ENCODE measurements at regions not wholly inside any gene's neighbourhood (a gene's known extent, or its start where the extent isn't known, plus 50 kb on each side); places are given as distances from the start of the nearest gene placed in this dataset.

GRCh38 chr2:57877811-57878170 is 168.8 kb upstream of the VRK2 start:
- DNase-seq (ENCODE audit: low read depth) = no peak

- no peak for DNase-seq (ENCODE audit: low read depth)
These were observed 168.3 kb upstream of the VRK2 start for GRCh38 chr2:57878171-57878865.

DNA sequence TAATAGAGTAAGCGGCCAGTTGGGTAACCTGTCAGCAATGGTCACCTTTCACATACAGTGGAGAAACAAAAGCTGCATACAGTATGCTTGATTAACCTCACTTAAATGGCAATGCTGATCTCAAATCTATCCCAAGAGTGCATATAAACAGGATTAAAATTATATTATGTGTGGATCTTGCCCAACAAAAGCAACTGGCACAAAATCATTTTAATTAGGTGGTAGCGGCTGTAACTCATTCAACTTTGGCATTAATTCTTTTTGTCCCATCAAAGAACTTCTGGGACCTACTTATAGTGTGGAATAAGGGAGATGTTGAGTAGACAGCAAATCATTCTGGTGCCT is 167.8 kb upstream of the VRK2 start:
- DNase-seq (ENCODE audit: low read depth) = no peak

- DNase-seq (ENCODE audit: low read depth) = peak; percentile 18
These were observed 166.2 kb upstream of the VRK2 start for GRCh38 chr2:57880446-57880845.

DNA sequence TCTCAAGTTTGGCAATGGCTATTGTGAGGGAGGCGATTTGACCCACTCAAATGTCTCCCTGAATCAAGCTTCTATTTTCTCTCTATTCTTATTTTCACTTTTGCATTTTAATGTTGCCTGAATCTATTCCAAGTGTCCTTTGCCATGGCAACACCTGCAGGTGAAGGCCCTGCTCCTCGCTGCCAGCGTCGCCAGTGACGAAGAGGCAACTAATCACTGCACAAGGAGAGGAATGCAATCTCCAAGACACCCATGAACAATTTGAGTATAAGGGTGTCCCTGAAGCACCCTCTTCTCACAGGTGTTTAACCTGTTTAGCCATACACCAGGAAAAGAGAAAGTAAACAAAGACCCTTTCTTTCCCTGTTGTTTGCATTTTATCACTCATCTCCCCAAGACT is 165.6 kb upstream of the VRK2 start:
- DNase-seq (ENCODE audit: low read depth) = no peak

DNA sequence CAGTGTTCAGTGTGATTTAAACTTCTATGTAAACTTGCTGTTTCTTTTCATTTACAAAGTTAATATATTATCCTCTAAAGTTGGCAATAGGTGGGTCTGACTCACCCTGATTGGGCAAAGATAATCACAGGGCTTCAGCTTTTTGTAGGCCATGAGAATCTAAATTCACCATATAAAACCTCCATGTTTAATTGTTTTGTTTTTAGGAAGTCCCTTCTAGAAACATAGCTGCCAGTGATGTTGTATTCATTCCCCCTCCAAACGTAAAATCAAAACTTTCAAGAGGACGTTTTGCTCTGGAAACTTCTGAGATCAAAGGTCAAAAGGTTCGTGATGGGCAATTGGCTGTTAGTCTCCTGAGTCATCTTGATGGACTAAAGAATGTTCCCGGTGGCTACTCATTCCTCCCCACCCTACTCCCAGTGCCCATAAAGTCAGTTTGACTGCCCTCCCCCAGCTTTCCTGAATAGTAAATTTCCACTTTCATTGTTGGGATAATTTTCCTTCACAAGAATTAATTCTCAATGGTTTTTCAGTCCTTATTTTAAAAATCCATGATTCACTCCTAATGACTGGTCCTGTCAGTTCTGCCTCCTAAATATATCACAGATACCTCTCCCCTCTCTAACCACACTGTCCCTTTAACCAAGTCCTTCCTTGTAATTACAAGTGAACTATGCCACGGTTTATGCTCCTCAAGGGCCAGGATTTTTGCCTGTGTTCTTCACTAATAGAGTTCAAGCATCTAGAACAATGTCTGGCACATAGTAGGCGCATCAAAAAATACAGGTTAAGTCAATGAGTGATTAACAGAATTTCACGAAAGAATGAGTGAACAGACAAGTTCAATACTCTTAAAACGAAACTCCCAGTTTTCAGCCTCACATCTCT is 164.4 kb upstream of the VRK2 start:
- DNase-seq (ENCODE audit: low read depth) = peak; percentile 94

GRCh38 chr2:57882895-57883515 is 163.6 kb upstream of the VRK2 start:
- DNase-seq (ENCODE audit: low read depth) = peak; percentile 44

DNA sequence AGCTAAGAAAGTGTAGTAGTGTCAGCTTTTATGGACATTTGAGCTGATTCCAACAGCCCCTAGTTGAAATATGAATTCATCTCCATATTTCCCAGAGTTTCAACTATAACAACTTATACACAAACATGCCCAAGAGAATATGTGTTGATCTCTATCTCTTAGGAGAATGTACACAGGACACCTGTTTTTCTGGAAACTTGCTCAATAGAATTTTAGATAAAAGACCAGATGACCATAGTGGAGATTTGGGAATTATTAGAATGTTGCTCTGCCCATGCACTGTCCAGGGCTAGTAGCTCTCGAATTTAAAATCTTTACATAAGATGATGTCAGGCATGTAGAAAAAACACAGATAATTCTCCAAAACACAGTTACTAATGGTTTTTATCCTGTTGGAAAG is 162.3 kb upstream of the VRK2 start:
- no peak for DNase-seq (ENCODE audit: low read depth)

GRCh38 chr2:57885742-57886141 is 160.9 kb upstream of the VRK2 start:
- DNase-seq (ENCODE audit: low read depth) = no peak

DNA sequence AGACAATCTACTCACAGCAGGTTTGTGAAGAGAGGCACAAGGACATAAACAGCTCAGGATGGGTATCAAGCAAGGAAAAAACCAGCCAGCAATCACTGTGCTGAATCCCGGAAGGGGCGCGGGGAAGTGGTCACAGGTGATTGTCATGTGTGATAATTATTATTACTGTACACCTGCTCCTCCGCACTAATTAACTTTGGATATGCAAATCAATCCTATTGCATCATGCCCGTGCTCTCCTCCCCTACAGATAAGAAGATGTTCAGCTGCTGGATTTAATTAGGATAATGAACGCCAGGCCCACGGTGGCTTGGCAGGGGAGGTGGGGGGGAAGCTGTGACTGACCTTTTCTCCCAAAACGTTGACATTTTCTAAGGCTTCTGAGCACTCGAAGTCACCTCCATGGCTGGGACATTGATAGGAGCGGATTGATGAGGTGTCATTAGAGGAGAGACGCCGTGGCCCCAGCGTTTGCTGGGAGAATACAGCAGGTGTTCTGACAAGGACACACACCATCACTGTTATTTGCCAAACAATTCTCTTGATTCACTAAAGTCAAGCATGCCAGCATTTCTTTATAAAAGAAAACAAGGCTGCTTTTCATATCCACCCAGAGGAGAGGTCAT is 160.3 kb upstream of the VRK2 start:
- no peak for DNase-seq (ENCODE audit: low read depth)

GRCh38 chr2:57888463-57888862 is 158.1 kb upstream of the VRK2 start:
- DNase-seq (ENCODE audit: low read depth) = no peak

DNA sequence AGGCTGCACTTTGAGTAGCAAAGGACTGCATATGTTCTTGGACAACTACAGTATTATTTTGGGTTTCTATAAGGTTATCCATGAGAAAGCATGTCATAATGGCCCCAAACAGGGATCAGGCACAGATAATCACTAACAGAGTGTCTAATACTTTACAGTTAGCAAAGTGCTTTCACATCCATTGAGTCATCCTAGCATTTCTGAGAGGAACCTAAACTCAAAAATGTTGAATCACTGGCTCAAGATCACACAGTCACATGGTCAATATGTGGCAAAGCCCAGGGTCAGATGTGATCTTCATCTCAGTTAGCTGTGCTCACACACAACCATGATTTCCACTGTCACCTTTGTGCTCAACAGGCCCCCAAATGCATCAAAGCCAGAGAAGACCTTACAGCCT is 156.1 kb upstream of the VRK2 start:
- peak; percentile 68 for DNase-seq (ENCODE audit: low read depth)

DNA sequence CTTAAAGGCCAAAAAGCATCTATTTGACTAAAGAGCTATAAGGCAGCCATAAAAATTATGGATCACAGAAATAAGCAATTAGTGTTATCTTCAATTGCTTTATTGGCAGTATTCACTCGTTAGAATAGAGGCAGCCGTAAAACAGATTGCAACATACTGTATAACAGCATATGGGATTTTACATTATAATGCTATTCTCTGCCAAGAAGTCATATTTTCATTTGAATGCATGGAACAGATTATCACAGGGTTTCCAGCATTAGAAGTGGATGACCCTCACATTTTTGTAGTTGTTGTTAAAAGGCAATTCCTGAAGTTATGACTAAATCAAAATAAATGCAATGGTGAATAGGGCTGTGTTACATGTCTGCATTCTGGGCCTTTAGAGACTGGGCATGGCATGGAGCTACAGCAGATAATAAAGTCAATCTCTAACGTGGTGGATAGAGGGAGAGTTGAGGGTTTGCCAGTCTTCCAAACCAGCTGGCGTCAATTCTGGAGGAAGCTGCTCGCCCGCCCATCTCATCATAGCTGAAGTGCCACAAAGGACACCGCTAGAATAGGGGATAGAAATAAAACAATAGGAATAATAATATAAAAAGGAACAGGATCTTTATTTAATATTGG is 155.4 kb upstream of the VRK2 start:
- no peak for DNase-seq (ENCODE audit: low read depth)

DNA sequence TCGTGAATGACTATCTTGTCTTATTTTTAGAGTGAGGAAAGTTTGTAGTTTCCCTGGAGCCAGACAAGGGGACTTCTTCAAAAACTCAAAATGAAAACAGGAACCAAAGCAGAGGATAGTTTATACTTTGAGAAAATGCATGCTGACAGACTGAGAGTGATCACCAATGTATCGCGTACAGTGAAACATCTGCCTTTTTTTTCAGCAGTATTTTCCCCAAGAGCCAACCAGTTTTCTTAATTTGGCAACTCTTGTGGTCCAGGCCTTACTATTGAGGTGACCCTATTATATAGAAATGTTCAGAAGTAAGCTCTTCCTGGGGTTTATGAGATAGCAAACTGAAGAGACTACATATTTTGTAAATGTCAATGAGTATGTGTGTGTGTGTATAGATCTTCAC is 153.7 kb upstream of the VRK2 start:
- DNase-seq (ENCODE audit: low read depth) = no peak

- no peak for DNase-seq (ENCODE audit: low read depth)
These were observed 153.3 kb upstream of the VRK2 start for GRCh38 chr2:57893347-57893746.

DNA sequence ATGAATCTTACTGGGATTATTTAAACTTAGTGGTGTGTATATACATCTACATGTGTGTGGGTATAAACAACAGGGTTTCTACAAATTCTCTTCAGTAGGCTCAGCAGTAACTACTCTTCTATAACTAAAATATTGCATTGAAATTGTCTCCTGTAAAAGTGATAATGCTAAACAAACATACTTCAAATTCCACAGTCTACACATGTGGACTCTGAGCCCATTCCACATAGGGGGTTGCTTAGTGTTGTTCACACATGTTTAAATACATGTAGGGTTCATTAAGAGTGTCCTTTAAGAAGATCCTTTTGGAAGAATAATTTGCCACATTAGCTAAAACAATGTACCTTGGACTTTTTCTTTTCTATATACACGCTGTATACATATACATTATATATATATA is 152.8 kb upstream of the VRK2 start:
- no peak for DNase-seq (ENCODE audit: low read depth)

DNA sequence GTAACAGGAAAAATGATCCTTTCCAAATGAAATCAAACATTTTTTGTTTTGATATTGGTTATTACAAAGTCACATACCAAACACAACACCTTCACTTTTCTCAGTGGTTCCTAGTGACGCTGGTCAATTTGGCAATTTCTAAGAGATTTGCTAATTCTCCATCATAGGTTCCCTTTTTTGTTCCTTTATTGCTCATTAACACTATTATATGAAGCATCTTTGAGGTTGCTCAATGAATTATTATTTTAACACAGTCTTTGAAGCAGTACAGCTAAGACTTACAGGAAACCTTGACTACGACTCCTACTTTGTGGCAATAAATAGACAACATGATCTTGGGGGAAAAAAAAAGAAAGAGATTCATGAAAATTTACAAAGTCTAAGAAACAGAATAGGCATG is 152.2 kb upstream of the VRK2 start:
- no peak for DNase-seq (ENCODE audit: low read depth)

- no peak for DNase-seq (ENCODE audit: low read depth)
These were observed 148.7 kb upstream of the VRK2 start for GRCh38 chr2:57897920-57898319.

- peak; percentile 42 for DNase-seq (ENCODE audit: low read depth)
These were observed 146.7 kb upstream of the VRK2 start for GRCh38 chr2:57899898-57900297.

- DNase-seq (ENCODE audit: low read depth) = no peak
These were observed 144.0 kb upstream of the VRK2 start for GRCh38 chr2:57902578-57902977.

DNA sequence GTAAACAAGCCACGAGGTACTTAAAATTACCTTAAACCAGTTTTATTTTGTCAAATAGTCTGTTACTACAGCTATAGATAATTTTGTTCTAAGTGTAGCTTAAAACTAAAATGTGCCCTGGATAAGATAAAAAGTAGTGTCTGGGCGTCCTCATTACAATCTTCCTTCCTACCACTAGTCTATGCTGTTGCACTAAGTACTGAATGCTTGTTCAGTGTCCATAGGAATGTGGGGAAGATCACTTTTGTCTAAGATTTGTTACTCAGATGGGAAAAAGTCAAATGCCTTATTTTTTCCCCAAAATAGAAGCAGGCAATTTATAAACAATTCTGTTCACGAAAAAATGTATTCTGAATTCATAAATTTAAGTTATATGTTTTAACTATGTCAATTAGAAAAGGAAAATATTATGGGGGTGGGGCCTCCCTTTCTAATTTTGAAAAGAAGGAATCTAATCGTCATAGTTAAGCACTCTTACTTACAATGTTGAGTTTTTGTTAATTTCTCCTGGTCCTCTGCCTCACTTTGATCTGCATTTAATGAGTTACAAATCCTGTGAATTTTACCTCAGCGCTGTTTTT is 140.4 kb upstream of the VRK2 start:
- peak; percentile 67 for DNase-seq (ENCODE audit: low read depth)

DNA sequence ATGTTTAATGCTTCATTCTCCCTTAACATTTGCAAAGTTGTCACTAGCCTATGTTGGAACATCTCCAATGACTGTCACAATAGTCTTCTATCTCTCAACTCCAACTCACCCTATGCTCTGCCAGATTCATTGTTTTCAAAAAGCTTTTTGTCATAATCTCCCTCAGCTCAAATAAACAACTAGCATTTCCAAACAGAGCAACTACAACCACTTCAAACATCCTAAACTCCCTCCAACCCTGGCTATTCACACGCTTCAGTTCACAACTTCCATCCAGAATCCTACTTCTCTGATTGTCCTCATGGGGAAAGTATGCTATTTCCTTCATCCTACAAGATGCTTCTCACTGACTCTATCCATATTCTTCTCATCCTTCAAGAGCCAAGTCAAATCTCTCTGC is 139.2 kb upstream of the VRK2 start:
- DNase-seq (ENCODE audit: low read depth) = no peak
